ENCODE measurements at regions not wholly inside any gene's neighbourhood (a gene's known extent, or its start where the extent isn't known, plus 50 kb on each side); places are given as distances from the start of the nearest gene placed in this dataset.

- no peak for DNase-seq
These were observed 375.0 kb upstream of the ARID1B start for GRCh38 chr6:156402227-156402626.

- no peak for DNase-seq
These were observed 376.7 kb upstream of the ARID1B start for GRCh38 chr6:156400487-156400886.

GRCh38 chr6:156398966-156399365 is 378.2 kb upstream of the ARID1B start:
- DNase-seq = no peak

GRCh38 chr6:156398371-156398770 is 378.8 kb upstream of the ARID1B start:
- no peak for DNase-seq

GRCh38 chr6:156396791-156397418 is 380.3 kb upstream of the ARID1B start:
- DNase-seq = no peak

GRCh38 chr6:156396068-156396771 is 381.0 kb upstream of the ARID1B start:
- no peak for DNase-seq

GRCh38 chr6:156395276-156395675 is 381.9 kb upstream of the ARID1B start:
- no peak for DNase-seq

- DNase-seq = no peak
These were observed 384.5 kb upstream of the ARID1B start for GRCh38 chr6:156392648-156393047.

- DNase-seq = no peak
These were observed 385.2 kb upstream of the ARID1B start for GRCh38 chr6:156391977-156392376.

GRCh38 chr6:156391061-156391672 is 386.0 kb upstream of the ARID1B start:
- DNase-seq = no peak

- no peak for DNase-seq
These were observed 386.6 kb upstream of the ARID1B start for GRCh38 chr6:156390621-156391020.

- no peak for DNase-seq
These were observed 387.9 kb upstream of the ARID1B start for GRCh38 chr6:156389296-156389695.

GRCh38 chr6:156387472-156387871 is 389.7 kb upstream of the ARID1B start:
- no peak for DNase-seq

- DNase-seq = no peak
These were observed 394.1 kb upstream of the ARID1B start for GRCh38 chr6:156383059-156383458.

- DNase-seq = peak; percentile 64
These were observed 397.5 kb upstream of the ARID1B start for GRCh38 chr6:156379392-156380289.

- DNase-seq = no peak
These were observed 398.3 kb upstream of the ARID1B start for GRCh38 chr6:156378853-156379252.

GRCh38 chr6:156376091-156376490 is 401.1 kb upstream of the ARID1B start:
- no peak for DNase-seq

GRCh38 chr6:156359912-156360311 is 417.3 kb upstream of the ARID1B start:
- no peak for DNase-seq

- DNase-seq = no peak
These were observed 424.3 kb upstream of the ARID1B start for GRCh38 chr6:156352861-156353260.

GRCh38 chr6:156351346-156351966 is 425.7 kb upstream of the ARID1B start:
- DNase-seq = no peak

- no peak for DNase-seq
These were observed 426.8 kb upstream of the ARID1B start for GRCh38 chr6:156350337-156350736.

- no peak for DNase-seq
These were observed 428.3 kb upstream of the ARID1B start for GRCh38 chr6:156348849-156349248.

- no peak for DNase-seq
These were observed 428.8 kb upstream of the ARID1B start for GRCh38 chr6:156348424-156348823.

Measured in fibroblast of skin of back (primary cell).